ENCODE measurements at regions not wholly inside any gene's neighbourhood (a gene's known extent, or its start where the extent isn't known, plus 50 kb on each side); places are given as distances from the start of the nearest gene placed in this dataset. TPM values are rescaled to one million over a fixed set of nuclear protein-coding genes. Genes with fewer than 3 reads are reported as not detected.

DNA sequence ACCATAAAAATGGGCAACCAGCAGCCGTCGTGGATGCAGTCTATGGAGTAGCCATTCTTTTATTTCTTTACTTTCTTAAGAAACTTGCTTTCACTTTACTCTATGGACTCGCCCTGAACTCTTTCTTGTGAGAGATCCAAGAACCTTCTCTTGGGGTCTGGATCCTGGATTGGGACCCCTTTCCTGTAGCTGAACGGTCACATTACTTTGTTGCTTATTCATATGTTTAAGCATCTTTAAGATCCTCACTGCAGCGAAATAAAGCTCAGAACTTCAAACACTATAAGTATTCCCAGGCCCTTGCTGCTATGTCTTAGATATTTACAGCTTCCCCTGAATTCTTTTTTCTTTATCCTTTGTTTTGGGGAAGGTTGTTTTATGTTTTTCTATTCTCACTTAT, 187.8 kb upstream of the DDI1 start:
- intact Hi-C loops (cut with micrococcal nuclease; ENCODE audit: unreplicated experiment): no loop called here
- no peak for DNase-seq
- CTCF ChIA-PET: no interaction called here
- Mint-ChIP-seq H3K27ac (ENCODE audit: unreplicated experiment) (no peak overlapping the region), H3K27me3 (ENCODE audit: unreplicated experiment) (no peaks in the 10 kb centered on the region), H3K4me1 (ENCODE audit: low read depth, unreplicated experiment) (peaks cover 23% of the 10 kb centered on the region), H3K9me3 (ENCODE audit: low read depth, unreplicated experiment) (peaks cover under 1% of the 10 kb centered on the region), H3K36me3 (ENCODE audit: insufficient read depth, unreplicated experiment) (no peaks in the 10 kb centered on the region), H3K4me3 (ENCODE audit: low read depth, unreplicated experiment) (no peak overlapping the region)
- BruUV-seq (replicated peaks): no TSS peak
- TF ChIP-seq, protein P1, sequence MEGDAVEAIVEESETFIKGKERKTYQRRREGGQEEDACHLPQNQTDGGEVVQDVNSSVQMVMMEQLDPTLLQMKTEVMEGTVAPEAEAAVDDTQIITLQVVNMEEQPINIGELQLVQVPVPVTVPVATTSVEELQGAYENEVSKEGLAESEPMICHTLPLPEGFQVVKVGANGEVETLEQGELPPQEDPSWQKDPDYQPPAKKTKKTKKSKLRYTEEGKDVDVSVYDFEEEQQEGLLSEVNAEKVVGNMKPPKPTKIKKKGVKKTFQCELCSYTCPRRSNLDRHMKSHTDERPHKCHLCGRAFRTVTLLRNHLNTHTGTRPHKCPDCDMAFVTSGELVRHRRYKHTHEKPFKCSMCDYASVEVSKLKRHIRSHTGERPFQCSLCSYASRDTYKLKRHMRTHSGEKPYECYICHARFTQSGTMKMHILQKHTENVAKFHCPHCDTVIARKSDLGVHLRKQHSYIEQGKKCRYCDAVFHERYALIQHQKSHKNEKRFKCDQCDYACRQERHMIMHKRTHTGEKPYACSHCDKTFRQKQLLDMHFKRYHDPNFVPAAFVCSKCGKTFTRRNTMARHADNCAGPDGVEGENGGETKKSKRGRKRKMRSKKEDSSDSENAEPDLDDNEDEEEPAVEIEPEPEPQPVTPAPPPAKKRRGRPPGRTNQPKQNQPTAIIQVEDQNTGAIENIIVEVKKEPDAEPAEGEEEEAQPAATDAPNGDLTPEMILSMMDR (IDR thresholded peaks at IDR 0.05; ENCODE audit: unreplicated experiment): no peak

DNA sequence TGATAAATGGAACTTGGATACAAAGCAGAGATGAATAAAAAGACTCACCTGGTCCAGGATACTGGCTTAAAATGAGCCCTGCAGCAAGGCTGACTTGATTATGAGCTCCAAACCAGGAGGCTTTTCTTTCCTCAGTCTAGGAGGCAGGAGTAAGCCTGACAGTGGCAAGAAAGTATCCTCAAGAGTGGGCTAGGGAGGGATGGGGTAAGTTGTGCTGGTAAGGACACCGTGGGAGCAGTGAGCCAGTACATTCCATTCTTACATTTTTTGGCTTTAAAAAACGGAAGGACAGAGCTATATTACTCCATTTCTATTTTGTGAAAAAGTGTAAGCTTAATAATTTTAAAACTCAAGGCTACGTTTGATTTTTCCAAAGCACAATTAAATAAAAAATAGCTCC, 187.1 kb upstream of the DDI1 start:
- H3K4me1 Mint-ChIP-seq (ENCODE audit: low read depth, unreplicated experiment): peaks cover 23% of the 10 kb centered on the region
- CTCF ChIA-PET: no interaction called here
- intact Hi-C loops (cut with micrococcal nuclease; ENCODE audit: unreplicated experiment): no loop called here
- DNase-seq: no peak
- no peaks in the 10 kb centered on the region for H3K9me3 Mint-ChIP-seq (ENCODE audit: low read depth, unreplicated experiment)
- TF ChIP-seq, protein P1 (IDR thresholded peaks at IDR 0.05; ENCODE audit: unreplicated experiment): no peak
- BruUV-seq (replicated peaks): no TSS peak
- no peak overlapping the region for H3K4me3 Mint-ChIP-seq (ENCODE audit: low read depth, unreplicated experiment)
- no peak overlapping the region for H3K27ac Mint-ChIP-seq (ENCODE audit: unreplicated experiment)
- no peaks in the 10 kb centered on the region for H3K27me3 Mint-ChIP-seq (ENCODE audit: unreplicated experiment)
- H3K36me3 Mint-ChIP-seq (ENCODE audit: insufficient read depth, unreplicated experiment): no peaks in the 10 kb centered on the region

DNA sequence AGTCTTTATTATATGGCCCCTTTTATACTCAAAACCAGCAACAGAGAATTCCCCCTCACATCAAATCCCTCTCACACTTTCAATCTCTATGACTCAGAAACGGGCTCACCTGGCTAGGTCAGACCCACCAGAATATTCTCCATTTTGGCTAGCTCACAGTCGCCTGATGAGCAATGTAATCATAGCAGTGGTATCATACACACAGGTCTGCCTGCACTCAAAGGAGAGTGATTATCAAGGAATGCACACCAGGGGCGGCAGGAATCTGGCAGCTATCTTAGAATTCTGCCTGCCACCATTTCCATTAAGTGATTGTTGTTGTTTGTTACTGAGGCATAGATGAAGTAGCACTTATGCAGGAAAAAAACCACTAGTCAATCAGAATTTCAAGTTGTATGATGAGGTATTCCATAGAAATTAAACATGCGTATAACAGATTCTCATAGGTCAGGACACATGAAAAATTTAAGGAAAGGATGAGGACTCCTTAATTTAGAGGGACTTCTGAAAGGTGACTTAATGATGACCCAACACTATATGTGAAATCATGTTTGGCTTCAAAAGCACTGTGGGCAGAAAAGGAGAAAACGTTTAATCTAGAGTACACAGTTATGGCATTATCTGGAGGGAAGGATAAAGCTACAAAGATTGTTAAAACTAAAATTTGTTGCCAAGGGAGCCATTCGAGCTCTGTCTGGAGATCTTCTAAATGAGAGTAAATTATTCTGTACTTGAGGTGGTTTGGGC, 185.8 kb upstream of the DDI1 start:
- CTCF ChIA-PET: no interaction called here
- intact Hi-C loops (cut with micrococcal nuclease; ENCODE audit: unreplicated experiment): no loop called here
- no peaks in the 10 kb centered on the region for H3K27me3 Mint-ChIP-seq (ENCODE audit: unreplicated experiment)
- H3K36me3 Mint-ChIP-seq (ENCODE audit: insufficient read depth, unreplicated experiment): no peaks in the 10 kb centered on the region
- TF ChIP-seq, protein P1 (IDR thresholded peaks at IDR 0.05; ENCODE audit: unreplicated experiment): no peak
- no peak overlapping the region for H3K4me3 Mint-ChIP-seq (ENCODE audit: low read depth, unreplicated experiment)
- BruUV-seq (replicated peaks): no TSS peak
- no peak for DNase-seq
- peaks cover 12% of the 10 kb centered on the region for H3K4me1 Mint-ChIP-seq (ENCODE audit: low read depth, unreplicated experiment)
- no peaks in the 10 kb centered on the region for H3K9me3 Mint-ChIP-seq (ENCODE audit: low read depth, unreplicated experiment)
- H3K27ac Mint-ChIP-seq (ENCODE audit: unreplicated experiment): no peak overlapping the region

DNA sequence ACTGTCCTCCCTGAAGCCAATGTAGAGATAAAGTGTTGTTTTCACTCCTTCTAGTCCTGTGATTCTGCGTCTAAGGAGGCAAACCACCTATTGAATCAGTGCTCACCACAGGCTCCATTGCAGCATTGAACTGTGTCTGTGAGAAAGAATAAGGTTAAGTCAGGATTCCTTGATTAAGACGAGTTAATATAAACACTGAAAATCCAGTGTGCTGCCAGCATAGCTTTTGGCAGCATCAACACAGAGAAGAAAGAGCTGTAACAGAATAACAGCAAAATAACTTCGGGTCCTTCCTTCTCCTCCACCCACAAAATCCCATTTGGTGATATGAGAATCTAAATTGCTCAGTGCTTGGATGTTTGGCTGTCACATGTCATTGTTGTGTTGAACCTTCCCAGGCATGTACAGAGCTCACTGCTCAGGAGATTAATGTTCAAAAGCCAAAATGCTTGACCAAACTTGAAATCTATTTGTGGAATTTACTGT, 185.2 kb upstream of the DDI1 start:
- Mint-ChIP-seq H3K9me3 (ENCODE audit: low read depth, unreplicated experiment) (no peaks in the 10 kb centered on the region), H3K4me3 (ENCODE audit: low read depth, unreplicated experiment) (no peak overlapping the region), H3K36me3 (ENCODE audit: insufficient read depth, unreplicated experiment) (no peaks in the 10 kb centered on the region), H3K4me1 (ENCODE audit: low read depth, unreplicated experiment) (peaks cover 9% of the 10 kb centered on the region), H3K27ac (ENCODE audit: unreplicated experiment) (no peak overlapping the region), H3K27me3 (ENCODE audit: unreplicated experiment) (no peaks in the 10 kb centered on the region)
- TF ChIP-seq, protein P1 (IDR thresholded peaks at IDR 0.05; ENCODE audit: unreplicated experiment): no peak
- intact Hi-C loops (cut with micrococcal nuclease; ENCODE audit: unreplicated experiment): no loop called here
- DNase-seq: no peak
- CTCF ChIA-PET: no interaction called here
- no TSS peak for BruUV-seq (replicated peaks)

Small RNA genes in the stretch of these regions (microRNA-seq; reads per million reads assigned to microRNA genes)
- not detected for gene MIR4693
